HEK293 (cell line): ENCODE measurements at regions not wholly inside any gene's neighbourhood (a gene's known extent, or its start where the extent isn't known, plus 50 kb on each side); places are given as distances from the start of the nearest gene placed in this dataset.

Experiments used
- GLI2 ChIP-seq: fragments of 450-650 bp; formaldehyde crosslinking; IDR thresholded peaks from 2 replicates; pipeline ENCODE4; 2017; ENCODE audit warnings: missing biosample characterization, missing genetic modification characterization, low read depth, borderline replicate concordance
- HOXA7 ChIP-seq: sonication (generic); formaldehyde crosslinking; IDR thresholded peaks from 2 replicates; pipeline ENCODE4 v1.8.1; 2022; ENCODE audit warnings: missing genetic modification reagents, borderline replicate concordance
- SP2 ChIP-seq: fragments of 450-650 bp; formaldehyde crosslinking; IDR thresholded peaks from 2 replicates; pipeline ENCODE4 v1.5.1; 2016; ENCODE audit warnings: missing biosample characterization, missing genetic modification characterization
- ZEB2 ChIP-seq: fragments of 450-650 bp; formaldehyde crosslinking; IDR thresholded peaks from 2 replicates; pipeline ENCODE4 v1.5.1; 2016; ENCODE audit warnings: missing biosample characterization, missing genetic modification characterization
- ZNF184 ChIP-seq: fragments of 450-650 bp; IDR thresholded peaks from 2 replicates; pipeline ENCODE4 v1.5.1; 2018; ENCODE audit warnings: missing biosample characterization, mild to moderate bottlenecking, missing genetic modification characterization
- ZNF558 ChIP-seq: fragments of 450-650 bp; formaldehyde crosslinking; IDR thresholded peaks from 2 replicates; pipeline ENCODE4 v1.5.1; 2016; ENCODE audit warnings: missing biosample characterization, missing genetic modification characterization
- TF ChIP-seq, protein P1 (sequence below): fragments of 450-650 bp; formaldehyde crosslinking; IDR thresholded peaks from 2 replicates; pipeline ENCODE4 v1.5.1; 2016; ENCODE audit warnings: missing biosample characterization, missing genetic modification characterization
- TF ChIP-seq, protein P2 (sequence below): fragments of 450-650 bp; formaldehyde crosslinking; IDR thresholded peaks from 2 replicates; pipeline ENCODE4 v1.5.1; 2017; ENCODE audit warnings: missing biosample characterization, missing genetic modification characterization
- TF ChIP-seq, protein P3 (sequence below): fragments of 450-650 bp; formaldehyde crosslinking; IDR thresholded peaks from 2 replicates; pipeline ENCODE4 v1.5.1; 2016; ENCODE audit warnings: missing biosample characterization, missing genetic modification characterization

DNA sequence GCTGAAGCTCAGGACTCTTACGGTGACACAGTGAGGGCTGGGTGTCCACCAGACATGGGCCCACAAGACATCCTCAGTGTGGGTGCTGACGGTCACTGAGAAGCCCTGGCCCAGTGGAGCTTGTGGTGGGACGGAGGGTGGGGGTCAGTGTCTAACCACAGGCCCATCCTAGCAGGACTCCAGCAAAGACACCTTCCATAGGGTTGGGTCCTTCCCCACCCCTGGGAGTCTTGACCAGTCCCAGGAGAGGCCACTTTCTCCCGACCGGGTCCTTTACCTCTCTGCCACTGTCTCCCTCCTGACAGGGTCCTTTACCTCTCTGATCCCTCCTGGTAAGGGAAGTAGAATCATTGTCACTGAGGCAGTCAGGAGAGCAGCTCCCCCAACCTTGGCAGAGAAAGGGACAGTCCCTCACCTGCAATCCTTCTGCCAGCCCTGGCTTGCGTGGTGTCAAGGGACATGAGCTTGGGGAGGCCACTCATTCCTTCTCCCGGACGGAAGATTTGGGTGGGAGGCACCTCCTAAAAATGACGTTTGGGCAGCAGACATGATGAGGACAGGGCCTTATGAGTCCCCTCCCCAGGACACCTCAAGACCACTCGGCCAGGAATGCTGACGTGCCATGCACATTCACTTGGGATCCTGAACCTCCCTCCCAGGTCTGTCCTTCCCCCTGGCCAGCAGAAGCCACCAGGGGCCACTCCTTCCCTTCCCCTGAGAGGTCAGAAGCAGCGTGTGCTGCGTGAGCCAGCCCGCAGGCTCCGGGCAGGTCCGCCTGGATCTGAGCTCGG, 91.5 kb upstream of the FGF3 start:
- TF ChIP-seq HOXA7 (CRISPR knock-in tag) (no peak), ZNF184 (tag by site-specific recombination) (no peak), SP2 (tag by site-specific recombination) (no peak), ZEB2 (no peak), ZNF558 (no peak), GLI2 (no peak)
- TF ChIP-seq, protein P1, sequence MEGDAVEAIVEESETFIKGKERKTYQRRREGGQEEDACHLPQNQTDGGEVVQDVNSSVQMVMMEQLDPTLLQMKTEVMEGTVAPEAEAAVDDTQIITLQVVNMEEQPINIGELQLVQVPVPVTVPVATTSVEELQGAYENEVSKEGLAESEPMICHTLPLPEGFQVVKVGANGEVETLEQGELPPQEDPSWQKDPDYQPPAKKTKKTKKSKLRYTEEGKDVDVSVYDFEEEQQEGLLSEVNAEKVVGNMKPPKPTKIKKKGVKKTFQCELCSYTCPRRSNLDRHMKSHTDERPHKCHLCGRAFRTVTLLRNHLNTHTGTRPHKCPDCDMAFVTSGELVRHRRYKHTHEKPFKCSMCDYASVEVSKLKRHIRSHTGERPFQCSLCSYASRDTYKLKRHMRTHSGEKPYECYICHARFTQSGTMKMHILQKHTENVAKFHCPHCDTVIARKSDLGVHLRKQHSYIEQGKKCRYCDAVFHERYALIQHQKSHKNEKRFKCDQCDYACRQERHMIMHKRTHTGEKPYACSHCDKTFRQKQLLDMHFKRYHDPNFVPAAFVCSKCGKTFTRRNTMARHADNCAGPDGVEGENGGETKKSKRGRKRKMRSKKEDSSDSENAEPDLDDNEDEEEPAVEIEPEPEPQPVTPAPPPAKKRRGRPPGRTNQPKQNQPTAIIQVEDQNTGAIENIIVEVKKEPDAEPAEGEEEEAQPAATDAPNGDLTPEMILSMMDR (tag by site-specific recombination), result no peak
- TF ChIP-seq, protein P2, sequence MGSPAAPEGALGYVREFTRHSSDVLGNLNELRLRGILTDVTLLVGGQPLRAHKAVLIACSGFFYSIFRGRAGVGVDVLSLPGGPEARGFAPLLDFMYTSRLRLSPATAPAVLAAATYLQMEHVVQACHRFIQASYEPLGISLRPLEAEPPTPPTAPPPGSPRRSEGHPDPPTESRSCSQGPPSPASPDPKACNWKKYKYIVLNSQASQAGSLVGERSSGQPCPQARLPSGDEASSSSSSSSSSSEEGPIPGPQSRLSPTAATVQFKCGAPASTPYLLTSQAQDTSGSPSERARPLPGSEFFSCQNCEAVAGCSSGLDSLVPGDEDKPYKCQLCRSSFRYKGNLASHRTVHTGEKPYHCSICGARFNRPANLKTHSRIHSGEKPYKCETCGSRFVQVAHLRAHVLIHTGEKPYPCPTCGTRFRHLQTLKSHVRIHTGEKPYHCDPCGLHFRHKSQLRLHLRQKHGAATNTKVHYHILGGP (tag by site-specific recombination), result no peak
- TF ChIP-seq, protein P3, sequence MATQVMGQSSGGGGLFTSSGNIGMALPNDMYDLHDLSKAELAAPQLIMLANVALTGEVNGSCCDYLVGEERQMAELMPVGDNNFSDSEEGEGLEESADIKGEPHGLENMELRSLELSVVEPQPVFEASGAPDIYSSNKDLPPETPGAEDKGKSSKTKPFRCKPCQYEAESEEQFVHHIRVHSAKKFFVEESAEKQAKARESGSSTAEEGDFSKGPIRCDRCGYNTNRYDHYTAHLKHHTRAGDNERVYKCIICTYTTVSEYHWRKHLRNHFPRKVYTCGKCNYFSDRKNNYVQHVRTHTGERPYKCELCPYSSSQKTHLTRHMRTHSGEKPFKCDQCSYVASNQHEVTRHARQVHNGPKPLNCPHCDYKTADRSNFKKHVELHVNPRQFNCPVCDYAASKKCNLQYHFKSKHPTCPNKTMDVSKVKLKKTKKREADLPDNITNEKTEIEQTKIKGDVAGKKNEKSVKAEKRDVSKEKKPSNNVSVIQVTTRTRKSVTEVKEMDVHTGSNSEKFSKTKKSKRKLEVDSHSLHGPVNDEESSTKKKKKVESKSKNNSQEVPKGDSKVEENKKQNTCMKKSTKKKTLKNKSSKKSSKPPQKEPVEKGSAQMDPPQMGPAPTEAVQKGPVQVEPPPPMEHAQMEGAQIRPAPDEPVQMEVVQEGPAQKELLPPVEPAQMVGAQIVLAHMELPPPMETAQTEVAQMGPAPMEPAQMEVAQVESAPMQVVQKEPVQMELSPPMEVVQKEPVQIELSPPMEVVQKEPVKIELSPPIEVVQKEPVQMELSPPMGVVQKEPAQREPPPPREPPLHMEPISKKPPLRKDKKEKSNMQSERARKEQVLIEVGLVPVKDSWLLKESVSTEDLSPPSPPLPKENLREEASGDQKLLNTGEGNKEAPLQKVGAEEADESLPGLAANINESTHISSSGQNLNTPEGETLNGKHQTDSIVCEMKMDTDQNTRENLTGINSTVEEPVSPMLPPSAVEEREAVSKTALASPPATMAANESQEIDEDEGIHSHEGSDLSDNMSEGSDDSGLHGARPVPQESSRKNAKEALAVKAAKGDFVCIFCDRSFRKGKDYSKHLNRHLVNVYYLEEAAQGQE (tag by site-specific recombination), result no peak
